Body of pancreas (tissue), 4 donors: ENCODE measurements at regions not wholly inside any gene's neighbourhood (a gene's known extent, or its start where the extent isn't known, plus 50 kb on each side); places are given as distances from the start of the nearest gene placed in this dataset.

Experiments used
- POLR2A ChIP-seq, 3 donors: fragments of 450-650 bp; IDR thresholded peaks; one replicate each; pipeline ENCODE4 v1.6.1; 2016; ENCODE audit warnings: antibody characterized with exemption in 3 of 3, mild to moderate bottlenecking in 2 of 3
- TF ChIP-seq, protein P1 (sequence below), 7 experiments: fragments of 450-650 bp in 4 of 7; fragments of 200-600 bp in 3 of 7; sonication (generic) in 3 of 7; IDR thresholded peaks; one replicate each; pipeline ENCODE4 v1.5.1; 2016 to 2019; ENCODE audit warnings: antibody characterized with exemption in 7 of 7

DNA sequence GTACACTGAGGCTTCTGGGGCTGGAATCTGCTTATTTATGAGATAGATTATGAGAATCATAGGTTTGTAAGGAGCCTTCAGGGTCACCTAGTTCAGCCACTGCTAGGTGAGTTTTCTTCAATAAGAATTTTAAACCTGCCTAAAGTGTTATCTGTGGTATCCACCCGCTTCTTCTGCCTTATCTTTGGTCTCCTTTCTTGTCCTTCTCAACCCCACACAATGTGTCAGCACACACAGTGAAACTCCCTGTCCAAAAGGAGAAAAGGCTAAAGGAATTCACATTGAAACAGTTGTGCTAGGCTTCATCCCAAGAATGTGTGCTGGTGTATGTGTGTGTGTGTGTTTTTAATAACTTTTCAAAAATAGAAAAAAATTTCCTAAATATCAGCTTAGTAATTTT lies 259.3 kb upstream of the BTG1 start:
- TF ChIP-seq, protein P1, sequence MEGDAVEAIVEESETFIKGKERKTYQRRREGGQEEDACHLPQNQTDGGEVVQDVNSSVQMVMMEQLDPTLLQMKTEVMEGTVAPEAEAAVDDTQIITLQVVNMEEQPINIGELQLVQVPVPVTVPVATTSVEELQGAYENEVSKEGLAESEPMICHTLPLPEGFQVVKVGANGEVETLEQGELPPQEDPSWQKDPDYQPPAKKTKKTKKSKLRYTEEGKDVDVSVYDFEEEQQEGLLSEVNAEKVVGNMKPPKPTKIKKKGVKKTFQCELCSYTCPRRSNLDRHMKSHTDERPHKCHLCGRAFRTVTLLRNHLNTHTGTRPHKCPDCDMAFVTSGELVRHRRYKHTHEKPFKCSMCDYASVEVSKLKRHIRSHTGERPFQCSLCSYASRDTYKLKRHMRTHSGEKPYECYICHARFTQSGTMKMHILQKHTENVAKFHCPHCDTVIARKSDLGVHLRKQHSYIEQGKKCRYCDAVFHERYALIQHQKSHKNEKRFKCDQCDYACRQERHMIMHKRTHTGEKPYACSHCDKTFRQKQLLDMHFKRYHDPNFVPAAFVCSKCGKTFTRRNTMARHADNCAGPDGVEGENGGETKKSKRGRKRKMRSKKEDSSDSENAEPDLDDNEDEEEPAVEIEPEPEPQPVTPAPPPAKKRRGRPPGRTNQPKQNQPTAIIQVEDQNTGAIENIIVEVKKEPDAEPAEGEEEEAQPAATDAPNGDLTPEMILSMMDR (IDR thresholded peaks at IDR 0.05), result no peak
- no peak for TF ChIP-seq POLR2A (IDR thresholded peaks at IDR 0.05)
